Neural progenitor cell (in vitro differentiated cells): ENCODE measurements at regions not wholly inside any gene's neighbourhood (a gene's known extent, or its start where the extent isn't known, plus 50 kb on each side); places are given as distances from the start of the nearest gene placed in this dataset.

Source experiments
- EZH2 ChIP-seq: fragments of 200-600 bp; sonication (generic); IDR thresholded peaks from 2 replicates; pipeline ENCODE4 v1.6.1; 2017; ENCODE audit warnings: antibody characterized with exemption, mild to moderate bottlenecking, moderate library complexity
- EZH2phosphoT487 ChIP-seq: fragments of 200-600 bp; sonication (generic); IDR thresholded peaks from 2 replicates; pipeline ENCODE4 v1.6.1; 2017; ENCODE audit warnings: antibody characterized with exemption
- TF ChIP-seq, protein P1 (sequence below): fragments of 200-600 bp; sonication (generic); IDR thresholded peaks from 2 replicates; pipeline ENCODE4 v1.5.1; 2017; ENCODE audit warnings: antibody characterized with exemption, mild to moderate bottlenecking

DNA sequence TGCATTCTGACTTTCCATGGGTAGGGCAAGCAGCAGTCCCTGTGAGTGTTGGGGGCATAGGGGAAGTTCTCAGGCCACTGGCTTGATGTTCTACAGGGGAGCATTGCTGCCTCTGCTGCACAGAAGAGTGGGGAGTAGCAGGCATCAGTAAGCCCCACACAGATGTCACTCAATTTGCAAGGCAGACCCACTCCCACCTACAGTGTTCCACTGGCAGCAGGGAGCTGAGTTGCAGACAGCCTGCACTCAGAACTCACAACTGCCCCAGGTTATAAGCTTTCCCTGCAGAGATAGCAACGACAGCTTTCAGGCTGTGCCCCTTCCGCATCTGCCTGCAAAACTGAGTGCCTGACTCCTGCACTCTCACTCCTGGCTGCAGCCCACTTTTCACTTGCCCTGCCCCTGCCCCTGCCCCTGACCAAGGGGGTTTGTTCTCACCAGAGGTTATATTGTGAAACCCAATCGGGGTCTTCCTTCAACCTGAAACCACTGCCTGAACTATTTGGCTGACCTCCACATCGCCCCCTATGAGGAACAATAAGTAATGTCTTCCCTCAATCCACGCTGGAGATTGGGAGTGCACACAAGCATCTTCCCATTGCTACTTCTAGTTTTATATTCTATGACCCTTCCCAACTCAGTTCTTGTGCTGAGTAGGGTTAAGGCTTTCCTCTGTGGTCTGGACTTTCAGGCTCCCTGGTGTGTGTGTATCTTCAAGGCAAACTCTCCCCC lies 227.4 kb upstream of the CXorf51B start:
- TF ChIP-seq EZH2phosphoT487 (no peak), EZH2 (no peak)
- TF ChIP-seq, protein P1, sequence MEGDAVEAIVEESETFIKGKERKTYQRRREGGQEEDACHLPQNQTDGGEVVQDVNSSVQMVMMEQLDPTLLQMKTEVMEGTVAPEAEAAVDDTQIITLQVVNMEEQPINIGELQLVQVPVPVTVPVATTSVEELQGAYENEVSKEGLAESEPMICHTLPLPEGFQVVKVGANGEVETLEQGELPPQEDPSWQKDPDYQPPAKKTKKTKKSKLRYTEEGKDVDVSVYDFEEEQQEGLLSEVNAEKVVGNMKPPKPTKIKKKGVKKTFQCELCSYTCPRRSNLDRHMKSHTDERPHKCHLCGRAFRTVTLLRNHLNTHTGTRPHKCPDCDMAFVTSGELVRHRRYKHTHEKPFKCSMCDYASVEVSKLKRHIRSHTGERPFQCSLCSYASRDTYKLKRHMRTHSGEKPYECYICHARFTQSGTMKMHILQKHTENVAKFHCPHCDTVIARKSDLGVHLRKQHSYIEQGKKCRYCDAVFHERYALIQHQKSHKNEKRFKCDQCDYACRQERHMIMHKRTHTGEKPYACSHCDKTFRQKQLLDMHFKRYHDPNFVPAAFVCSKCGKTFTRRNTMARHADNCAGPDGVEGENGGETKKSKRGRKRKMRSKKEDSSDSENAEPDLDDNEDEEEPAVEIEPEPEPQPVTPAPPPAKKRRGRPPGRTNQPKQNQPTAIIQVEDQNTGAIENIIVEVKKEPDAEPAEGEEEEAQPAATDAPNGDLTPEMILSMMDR, result peak; percentile 34
